ENCODE measurements at regions not wholly inside any gene's neighbourhood (a gene's known extent, or its start where the extent isn't known, plus 50 kb on each side); places are given as distances from the start of the nearest gene placed in this dataset.

DNA sequence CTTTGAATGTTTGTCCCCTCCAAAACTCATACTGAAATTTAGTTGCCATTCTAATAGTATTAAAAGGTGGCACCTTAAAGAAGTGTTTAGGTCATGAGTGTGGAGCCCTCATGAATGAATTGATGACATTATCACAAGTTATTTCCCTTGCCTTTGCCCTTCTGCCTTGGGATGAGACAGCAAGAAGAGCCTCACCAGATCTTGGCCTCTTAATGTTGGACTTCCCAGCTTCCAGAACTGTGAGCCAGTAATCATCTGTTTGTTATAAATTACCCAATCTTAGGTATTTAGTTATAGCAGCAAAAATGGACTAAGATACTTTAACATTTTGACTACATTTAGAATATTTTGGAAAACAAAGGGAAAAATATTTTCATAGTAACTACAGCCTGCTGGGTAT is 371.0 kb downstream of the JRKL start:
- CTCF ChIA-PET: no interaction called here

DNA sequence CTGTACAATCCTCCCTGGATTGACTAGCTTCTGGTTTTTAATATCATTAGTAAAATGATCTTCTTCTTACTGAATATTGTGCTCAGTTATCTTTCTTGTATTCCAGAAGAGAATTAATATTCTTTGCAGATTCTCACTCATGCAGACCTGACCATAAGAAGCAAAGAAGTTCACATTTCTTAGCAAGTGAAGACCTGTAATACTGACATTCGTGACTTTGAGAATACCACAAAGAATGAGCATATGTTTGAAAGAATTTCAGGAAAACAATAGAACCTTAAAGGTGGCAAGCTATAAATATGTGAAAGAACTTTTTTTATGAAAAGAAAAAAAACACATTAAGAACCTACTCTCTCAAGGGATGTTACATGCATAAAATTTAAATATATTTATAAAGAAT is 371.6 kb downstream of the JRKL start:
- H3K27me3 ChIP-seq (replicated peaks; ENCODE audit: insufficient read depth, low read depth, low read length, poor library complexity): no peaks in the 10 kb centered on the region
- intact Hi-C loops (cut with micrococcal nuclease; ENCODE audit: unreplicated experiment): no loop called here
- H3K36me3 ChIP-seq (ENCODE audit: insufficient read depth, low read length, poor library complexity, severe bottlenecking): no peaks in the 10 kb centered on the region
- H3K4me3 ChIP-seq (ENCODE audit: low read depth, low read length, poor library complexity, severe bottlenecking): no peak overlapping the region
- no peak overlapping the region for H3K27ac ChIP-seq (ENCODE audit: low read depth, low read length, poor library complexity, severe bottlenecking)
- ChIA-PET POLR2A (ENCODE audit: low non-redundant PET) (no interaction called here), CTCF (no interaction called here)
- no peaks in the 10 kb centered on the region for H3K9me3 ChIP-seq (ENCODE audit: low read depth, low read length, poor library complexity, severe bottlenecking)
- TF ChIP-seq EZH2 (IDR thresholded peaks at IDR 0.05; ENCODE audit: borderline replicate concordance, low read depth, low read length, poor library complexity, severe bottlenecking): no peak
- TF ChIP-seq, protein P1, sequence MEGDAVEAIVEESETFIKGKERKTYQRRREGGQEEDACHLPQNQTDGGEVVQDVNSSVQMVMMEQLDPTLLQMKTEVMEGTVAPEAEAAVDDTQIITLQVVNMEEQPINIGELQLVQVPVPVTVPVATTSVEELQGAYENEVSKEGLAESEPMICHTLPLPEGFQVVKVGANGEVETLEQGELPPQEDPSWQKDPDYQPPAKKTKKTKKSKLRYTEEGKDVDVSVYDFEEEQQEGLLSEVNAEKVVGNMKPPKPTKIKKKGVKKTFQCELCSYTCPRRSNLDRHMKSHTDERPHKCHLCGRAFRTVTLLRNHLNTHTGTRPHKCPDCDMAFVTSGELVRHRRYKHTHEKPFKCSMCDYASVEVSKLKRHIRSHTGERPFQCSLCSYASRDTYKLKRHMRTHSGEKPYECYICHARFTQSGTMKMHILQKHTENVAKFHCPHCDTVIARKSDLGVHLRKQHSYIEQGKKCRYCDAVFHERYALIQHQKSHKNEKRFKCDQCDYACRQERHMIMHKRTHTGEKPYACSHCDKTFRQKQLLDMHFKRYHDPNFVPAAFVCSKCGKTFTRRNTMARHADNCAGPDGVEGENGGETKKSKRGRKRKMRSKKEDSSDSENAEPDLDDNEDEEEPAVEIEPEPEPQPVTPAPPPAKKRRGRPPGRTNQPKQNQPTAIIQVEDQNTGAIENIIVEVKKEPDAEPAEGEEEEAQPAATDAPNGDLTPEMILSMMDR (conservative IDR thresholded peaks at IDR 0.05; ENCODE audit: low read depth, low read length): no peak
- no peaks in the 10 kb centered on the region for H3K4me1 ChIP-seq (ENCODE audit: insufficient read depth, low read length, poor library complexity, severe bottlenecking)
- DNase-seq (ENCODE audit: low spot score): no peak
- no TSS peak for BruUV-seq (replicated peaks)

More for the DNA sequence above, 371.0 kb downstream of the JRKL start:
- Histone ChIP-seq H3K36me3 (ENCODE audit: insufficient read depth, low read length, poor library complexity, severe bottlenecking) (no peaks in the 10 kb centered on the region), H3K27me3 (replicated peaks; ENCODE audit: insufficient read depth, low read depth, low read length, poor library complexity) (no peaks in the 10 kb centered on the region), H3K4me1 (ENCODE audit: insufficient read depth, low read length, poor library complexity, severe bottlenecking) (no peaks in the 10 kb centered on the region), H3K27ac (ENCODE audit: low read depth, low read length, poor library complexity, severe bottlenecking) (no peak overlapping the region), H3K4me3 (ENCODE audit: low read depth, low read length, poor library complexity, severe bottlenecking) (no peak overlapping the region), H3K9me3 (ENCODE audit: low read depth, low read length, poor library complexity, severe bottlenecking) (no peaks in the 10 kb centered on the region)
- POLR2A ChIA-PET (ENCODE audit: low non-redundant PET): no interaction called here
- TF ChIP-seq, protein P1 (conservative IDR thresholded peaks at IDR 0.05; ENCODE audit: low read depth, low read length): no peak
- TF ChIP-seq EZH2 (IDR thresholded peaks at IDR 0.05; ENCODE audit: borderline replicate concordance, low read depth, low read length, poor library complexity, severe bottlenecking): no peak
- intact Hi-C loops (cut with micrococcal nuclease; ENCODE audit: unreplicated experiment): no loop called here
- no peak for DNase-seq (ENCODE audit: low spot score)
- no TSS peak for BruUV-seq (replicated peaks)

DNA sequence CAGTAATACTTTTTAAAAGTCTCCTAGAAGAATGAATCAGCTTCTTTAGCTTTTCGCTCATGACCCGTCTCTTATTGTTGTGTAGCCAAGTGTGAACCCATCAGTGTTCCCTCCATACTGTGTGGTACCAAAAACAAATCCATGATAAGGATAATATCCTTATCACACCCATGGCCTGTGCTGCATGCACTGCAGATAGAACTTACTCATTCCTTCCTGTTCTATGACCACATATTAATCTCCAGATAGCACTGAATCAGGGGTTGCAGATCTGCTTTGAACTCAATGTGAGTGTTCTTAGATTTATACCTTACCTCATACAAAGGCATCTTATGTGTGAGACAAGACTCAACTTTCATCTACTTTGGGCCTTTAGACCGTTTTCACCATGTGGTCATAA is 373.4 kb downstream of the JRKL start:
- TF ChIP-seq, protein P1 (conservative IDR thresholded peaks at IDR 0.05; ENCODE audit: low read depth, low read length): no peak
- TF ChIP-seq EZH2 (IDR thresholded peaks at IDR 0.05; ENCODE audit: borderline replicate concordance, low read depth, low read length, poor library complexity, severe bottlenecking): no peak
- ChIA-PET CTCF (no interaction called here), POLR2A (ENCODE audit: low non-redundant PET) (no interaction called here)
- Histone ChIP-seq H3K9me3 (ENCODE audit: low read depth, low read length, poor library complexity, severe bottlenecking) (peaks cover 4% of the 10 kb centered on the region), H3K4me1 (ENCODE audit: insufficient read depth, low read length, poor library complexity, severe bottlenecking) (no peaks in the 10 kb centered on the region), H3K36me3 (ENCODE audit: insufficient read depth, low read length, poor library complexity, severe bottlenecking) (no peaks in the 10 kb centered on the region), H3K4me3 (ENCODE audit: low read depth, low read length, poor library complexity, severe bottlenecking) (no peak overlapping the region), H3K27me3 (replicated peaks; ENCODE audit: insufficient read depth, low read depth, low read length, poor library complexity) (no peaks in the 10 kb centered on the region), H3K27ac (ENCODE audit: low read depth, low read length, poor library complexity, severe bottlenecking) (no peak overlapping the region)
- DNase-seq (ENCODE audit: low spot score): no peak
- intact Hi-C loops (cut with micrococcal nuclease; ENCODE audit: unreplicated experiment): no loop called here
- no TSS peak for BruUV-seq (replicated peaks)

All from A673 (cell line).